IMR-90 (cell line): ENCODE measurements at regions not wholly inside any gene's neighbourhood (a gene's known extent, or its start where the extent isn't known, plus 50 kb on each side); places are given as distances from the start of the nearest gene placed in this dataset.

Experiments
- ATAC-seq: fragments of 200-7000 bp; cut with Tn5 transposase; 2 replicates; pipeline ENCODE4 v1.9.1; 2020; ENCODE audit warnings: low read depth, mild to moderate bottlenecking, moderate library complexity
- BruUV-seq: library from RNA; stranded (reverse); fragments of 400-500 nt; replicated peaks from 2 replicates; lab custom pipeline; 2021; lab: Mats Ljungman, UMichigan
- CTCF ChIA-PET: fragments of 300-600 bp; formaldehyde crosslinking; extraction: SDS; loops from one replicate; lab custom pipeline; 2021; ENCODE audit warnings: antibody characterized with exemption; lab: Yijun Ruan, JAX
- POLR2A ChIA-PET: fragments of 300-600 bp; sonication (Branson Sonifier 250); formaldehyde crosslinking; loops from one replicate; lab custom pipeline; 2022; ENCODE audit warnings: antibody characterized with exemption; ENCODE audit not compliant: unreplicated experiment; lab: Charles Lee
- DNase-seq: peaks from one replicate; pipeline ENCODE4 v3.0.0; 2013
- H2AFZ ChIP-seq: replicated peaks from 2 replicates; pipeline ENCODE3; 2013; ENCODE audit warnings: low read length, mild to moderate bottlenecking; ENCODE audit not compliant: poor library complexity
- H2AK5ac ChIP-seq: 2 replicates; pipeline ENCODE4 v1.6.1; 2013; ENCODE audit warnings: low read depth, low read length, inconsistent platforms
- H2AK9ac ChIP-seq: replicated peaks from 2 replicates; pipeline ENCODE3; 2013; ENCODE audit warnings: mild to moderate bottlenecking, low read depth, low read length, moderate library complexity; ENCODE audit not compliant: poor library complexity
- H2BK120ac ChIP-seq: 2 replicates; pipeline ENCODE4 v1.6.1; 2013; ENCODE audit warnings: low read depth, low read length, inconsistent platforms
- H2BK15ac ChIP-seq: 3 replicates; pipeline ENCODE4 v1.6.1; 2013; ENCODE audit warnings: low read depth, low read length, inconsistent platforms
- H2BK20ac ChIP-seq: 2 replicates; pipeline ENCODE4 v1.6.1; 2013; ENCODE audit warnings: low read depth, mild to moderate bottlenecking, inconsistent platforms, low read length, moderate library complexity
- H2BK5ac ChIP-seq: 2 replicates; pipeline ENCODE4 v1.6.1; 2013; ENCODE audit warnings: mild to moderate bottlenecking, low read depth, low read length, inconsistent platforms; ENCODE audit not compliant: poor library complexity, severe bottlenecking
- H3K14ac ChIP-seq: replicated peaks from 2 replicates; pipeline ENCODE4 v1.6.1; 2013; ENCODE audit warnings: low read depth, low read length, inconsistent platforms
- H3K18ac ChIP-seq: 2 replicates; pipeline ENCODE4 v1.6.1; 2013; ENCODE audit warnings: low read depth, low read length, control low read depth
- H3K23ac ChIP-seq: 2 replicates; pipeline ENCODE4 v1.6.1; 2013; ENCODE audit warnings: low read depth, low read length, inconsistent platforms
- H3K27ac ChIP-seq: 2 replicates; pipeline ENCODE4 v1.5.1; 2013; ENCODE audit warnings: mild to moderate bottlenecking, control low read depth, low read length; ENCODE audit not compliant: insufficient read depth
- H3K27me3 ChIP-seq: 2 replicates; pipeline ENCODE4 v1.6.1; 2013; ENCODE audit warnings: low read length; ENCODE audit not compliant: control insufficient read depth, insufficient read depth
- H3K36me3 ChIP-seq: 2 replicates; pipeline ENCODE4 v1.6.1; 2013; ENCODE audit warnings: low read length, mixed read lengths; ENCODE audit not compliant: control insufficient read depth, insufficient read depth
- H3K4ac ChIP-seq: 2 replicates; pipeline ENCODE4 v1.6.1; 2013; ENCODE audit warnings: low read depth, low read length, inconsistent platforms
- H3K4me1 ChIP-seq: 2 replicates; pipeline ENCODE4 v1.6.1; 2013; ENCODE audit warnings: low read length, mixed read lengths; ENCODE audit not compliant: control insufficient read depth, insufficient read depth
- H3K4me2 ChIP-seq: 2 replicates; pipeline ENCODE4 v1.6.1; 2013; ENCODE audit warnings: low read depth, mild to moderate bottlenecking, control low read depth, low read length, moderate library complexity
- H3K4me3 ChIP-seq: 2 replicates; pipeline ENCODE4 v1.5.1; 2013; ENCODE audit warnings: low read depth, mild to moderate bottlenecking, control low read depth, low read length, moderate library complexity; ENCODE audit not compliant: insufficient read depth
- H3K56ac ChIP-seq: 2 replicates; pipeline ENCODE4 v1.6.1; 2013; ENCODE audit warnings: low read length, inconsistent platforms; ENCODE audit not compliant: insufficient read depth; ENCODE audit errors: extremely low read depth
- H3K79me1 ChIP-seq, 2 experiments: 2 replicates each; pipeline ENCODE4 v1.6.1; 2013; ENCODE audit warnings: low read length in 2 of 2, inconsistent platforms in 1 of 2, low read depth in 1 of 2
- H3K9ac ChIP-seq: 2 replicates; pipeline ENCODE4 v1.6.1; 2013; ENCODE audit warnings: low read depth, low read length, control low read depth
- H3K9me1 ChIP-seq: 2 replicates; pipeline ENCODE4 v1.6.1; 2013; ENCODE audit warnings: low read length, inconsistent platforms; ENCODE audit not compliant: insufficient read depth
- H3K9me3 ChIP-seq: 2 replicates; pipeline ENCODE4 v1.6.1; 2013; ENCODE audit warnings: low read length; ENCODE audit not compliant: control insufficient read depth, insufficient read depth
- H4K20me1 ChIP-seq: 2 replicates; pipeline ENCODE4 v1.6.1; 2013; ENCODE audit warnings: low read length, inconsistent platforms; ENCODE audit not compliant: insufficient read depth
- H4K5ac ChIP-seq: 2 replicates; pipeline ENCODE4 v1.6.1; 2013; ENCODE audit warnings: mild to moderate bottlenecking, low read depth, low read length, control low read depth
- H4K8ac ChIP-seq, 2 experiments: 2 replicates each; pipeline ENCODE4 v1.6.1; 2013; ENCODE audit warnings: low read depth in 2 of 2, low read length in 2 of 2, control low read depth in 1 of 2, inconsistent platforms in 1 of 2
- H4K91ac ChIP-seq: 2 replicates; pipeline ENCODE4 v1.6.1; 2013; ENCODE audit warnings: low read depth, low read length, inconsistent platforms; ENCODE audit not compliant: insufficient read depth
- RAD21 ChIP-seq: IDR thresholded peaks from 2 replicates; pipeline ENCODE4 v1.6.1; 2012; ENCODE audit warnings: low read length, improper control_type of control experiment
- WGBS, 2 experiments: methylation state at CpG; one replicate each; pipeline versions ENCODE4 v1.1.5 to v1.1.7; 2013; ENCODE audit warnings: missing lambda C conversion rate in 2 of 2; ENCODE audit not compliant: insufficient read length in 1 of 2; ENCODE audit errors: extremely low coverage in 2 of 2; 5-methylcytosine and 5-hydroxymethylcytosine counted together
- dilution Hi-C: fragments of 300-500 bp; cut with HindIII; formaldehyde crosslinking; loops from one replicate; pipeline ENCODE4 v1.14.3; 2018; ENCODE audit warnings: low sequenced_read_pairs; ENCODE audit not compliant: unreplicated experiment
- in situ Hi-C: fragments of 300-500 bp; cut with MboI; formaldehyde crosslinking; loops from 3 replicates; pipeline ENCODE4 v1.14.3; 2019; ENCODE audit warnings: low sequenced_read_pairs, inconsistent platforms, mixed read lengths
- intact Hi-C: fragments of 100-400 bp; cut with micrococcal nuclease; formaldehyde crosslinking; loops from 2 replicates; pipeline ENCODE4 v1.10.0; 2022

DNA sequence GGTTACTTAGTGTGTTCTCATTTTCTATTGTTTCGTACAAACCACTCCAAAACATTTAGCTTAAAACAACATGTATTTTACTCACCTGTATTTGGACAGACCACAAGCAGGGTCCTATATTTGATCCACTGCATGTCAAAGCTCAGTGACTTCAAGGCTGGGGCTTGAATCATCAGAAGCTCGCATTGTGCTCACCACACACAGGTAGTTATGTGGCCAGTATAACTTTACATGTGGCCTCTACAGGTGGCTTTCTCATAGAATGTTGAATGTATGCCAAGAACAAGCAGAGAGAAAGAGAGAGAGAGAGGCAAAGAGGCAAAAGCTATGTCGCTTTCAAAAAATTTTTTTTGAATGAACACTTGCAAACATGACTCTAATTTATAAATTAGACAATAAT lies 107.6 kb downstream of the QRFPR start:
- Histone ChIP-seq H3K9me3 (no peaks in the 10 kb centered on the region), H3K14ac (no peak overlapping the region), H4K20me1 (no peaks in the 10 kb centered on the region), H4K91ac (no peak overlapping the region), H3K9me1 (no peaks in the 10 kb centered on the region), H3K27me3 (no peaks in the 10 kb centered on the region; the same call in 1 of the 2 replicates), H3K9ac (no peak overlapping the region), H2BK120ac (no peak overlapping the region), H3K79me1 (no peaks in the 10 kb centered on the region), H3K4me1 (no peaks in the 10 kb centered on the region), H3K56ac (no peak overlapping the region), H4K8ac (no peak overlapping the region), H3K27ac (no peak overlapping the region), H2BK15ac (no peak overlapping the region), H3K36me3 (no peaks in the 10 kb centered on the region), H2AFZ (no peak overlapping the region), H2BK5ac (no peak overlapping the region), H3K18ac (no peak overlapping the region), H4K5ac (no peak overlapping the region), H2BK20ac (no peak overlapping the region), H2AK9ac (no peak overlapping the region), H3K4ac (no peak overlapping the region), H3K23ac (no peak overlapping the region), H3K4me2 (no peak overlapping the region), H2AK5ac (no peak overlapping the region), H3K4me3 (no peak overlapping the region)
- no peak for DNase-seq
- no CpG with 5 or more reads among the region's 3 CpGs for WGBS, 2 experiments
- CTCF ChIA-PET = interaction anchor here (0.5 to 0.6 kb wide), 2 partner anchors 344 to 1099 kb away, joined by 3 read pairs; no protein-coding TSS in a partner anchor
- in situ Hi-C loops (no loop called here), intact Hi-C loops (no loop called here), dilution Hi-C loops (no loop called here)
- ATAC-seq = no peak
- POLR2A ChIA-PET = no interaction called here
- TF ChIP-seq RAD21 = no peak
- no TSS peak for BruUV-seq
